GM12873 (cell line): ENCODE measurements at regions not wholly inside any gene's neighbourhood (a gene's known extent, or its start where the extent isn't known, plus 50 kb on each side); places are given as distances from the start of the nearest gene placed in this dataset.

ENCODE experiments used
- CTCF ChIP-seq: IDR thresholded peaks from 2 replicates; pipeline ENCODE4 v1.5.1; 2012; ENCODE audit warnings: low read depth, mild to moderate bottlenecking, moderate library complexity, low read length, control low read depth; ENCODE audit not compliant: insufficient read depth; ENCODE audit errors: missing control alignments

- no peak for TF ChIP-seq CTCF
Measured at GRCh38 chr6:91279740-91280493, 693.0 kb upstream of the MAP3K7 start.

DNA sequence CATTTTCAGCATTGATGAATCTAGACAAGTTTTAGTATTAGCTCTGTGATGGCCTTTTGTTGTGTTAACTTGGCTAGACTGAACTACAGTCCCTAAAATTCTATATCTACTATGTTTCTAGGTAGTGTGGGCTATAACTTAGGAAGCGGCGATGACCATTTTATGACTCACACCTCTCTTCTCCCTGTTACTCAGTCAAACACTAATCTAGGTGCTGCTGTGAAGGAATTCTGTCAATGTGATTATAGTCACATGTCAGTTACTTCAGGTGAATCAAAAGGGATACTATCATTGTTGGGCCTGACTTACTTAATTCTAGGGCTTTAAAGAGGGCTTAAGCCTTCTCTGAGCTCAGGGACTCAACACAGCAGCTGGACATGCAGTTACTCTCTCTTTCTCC is 691.5 kb upstream of the MAP3K7 start:
- no peak for TF ChIP-seq CTCF

- peak; percentile 59 for TF ChIP-seq CTCF
Measured at GRCh38 chr6:91276315-91276714, 689.4 kb upstream of the MAP3K7 start.

DNA sequence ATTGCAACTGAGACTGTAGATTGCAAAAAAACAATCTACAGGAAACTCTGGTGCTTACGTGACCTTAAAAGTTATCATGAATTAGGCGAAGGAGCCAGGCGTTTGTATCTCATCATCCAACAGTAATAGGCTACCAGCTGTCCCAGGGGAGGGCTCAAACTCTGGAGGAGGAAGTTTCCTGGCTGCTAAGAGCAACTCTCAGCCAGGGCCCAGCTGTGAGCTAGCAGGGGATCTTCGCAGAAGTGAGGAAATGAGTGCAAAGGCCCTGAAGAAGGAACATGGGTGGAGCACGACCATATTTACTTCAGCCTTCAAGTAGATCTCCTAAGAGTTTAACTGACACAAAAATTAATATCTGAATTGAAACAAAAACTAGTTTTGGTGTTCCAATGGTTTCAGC is 686.9 kb upstream of the MAP3K7 start:
- no peak for TF ChIP-seq CTCF

- TF ChIP-seq CTCF, result no peak
Measured at GRCh38 chr6:91271807-91272206, 684.9 kb upstream of the MAP3K7 start.

GRCh38 chr6:91268941-91269340 is 682.1 kb upstream of the MAP3K7 start:
- no peak for TF ChIP-seq CTCF

- no peak for TF ChIP-seq CTCF
Measured at GRCh38 chr6:91267246-91267645, 680.4 kb upstream of the MAP3K7 start.

GRCh38 chr6:91266156-91266555 is 679.3 kb upstream of the MAP3K7 start:
- no peak for TF ChIP-seq CTCF
